Stomach (tissue), 4 donors: ENCODE measurements at regions not wholly inside any gene's neighbourhood (a gene's known extent, or its start where the extent isn't known, plus 50 kb on each side); places are given as distances from the start of the nearest gene placed in this dataset.

Source experiments
- POLR2A ChIP-seq, 4 donors: fragments of 450-650 bp; IDR thresholded peaks; one replicate each; pipeline ENCODE4 v1.6.1; 2016; ENCODE audit warnings: antibody characterized with exemption in 4 of 4, control low read depth in 2 of 4, mild to moderate bottlenecking in 1 of 4, moderate library complexity in 1 of 4
- TF ChIP-seq, protein P1 (sequence below), 7 experiments: fragments of 450-650 bp in 4 of 7; fragments of 200-600 bp in 3 of 7; sonication (generic) in 3 of 7; IDR thresholded peaks; one replicate each; pipeline ENCODE4 v1.5.1; 2016 to 2019; ENCODE audit warnings: antibody characterized with exemption in 7 of 7, control low read depth in 2 of 7, mild to moderate bottlenecking in 1 of 7

DNA sequence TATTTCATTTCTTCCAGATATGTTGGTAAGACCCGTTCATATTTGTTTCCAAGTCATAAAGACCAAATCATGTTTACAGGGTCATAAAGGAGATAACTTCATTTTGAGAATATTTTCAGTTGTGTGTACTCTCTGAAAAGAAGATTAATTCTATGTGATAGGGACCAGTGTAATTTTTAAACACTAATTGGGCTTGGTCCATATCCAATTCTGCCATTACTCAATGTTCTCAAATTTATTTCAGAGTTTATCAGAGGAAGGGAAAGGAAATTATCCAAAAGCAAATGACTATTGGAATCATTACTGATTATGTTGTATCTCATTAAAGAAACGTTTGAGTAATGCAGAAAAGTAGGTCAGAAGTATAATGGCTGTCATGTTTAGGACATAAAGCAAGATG, 126.8 kb upstream of the DCN start:
- TF ChIP-seq, protein P1, sequence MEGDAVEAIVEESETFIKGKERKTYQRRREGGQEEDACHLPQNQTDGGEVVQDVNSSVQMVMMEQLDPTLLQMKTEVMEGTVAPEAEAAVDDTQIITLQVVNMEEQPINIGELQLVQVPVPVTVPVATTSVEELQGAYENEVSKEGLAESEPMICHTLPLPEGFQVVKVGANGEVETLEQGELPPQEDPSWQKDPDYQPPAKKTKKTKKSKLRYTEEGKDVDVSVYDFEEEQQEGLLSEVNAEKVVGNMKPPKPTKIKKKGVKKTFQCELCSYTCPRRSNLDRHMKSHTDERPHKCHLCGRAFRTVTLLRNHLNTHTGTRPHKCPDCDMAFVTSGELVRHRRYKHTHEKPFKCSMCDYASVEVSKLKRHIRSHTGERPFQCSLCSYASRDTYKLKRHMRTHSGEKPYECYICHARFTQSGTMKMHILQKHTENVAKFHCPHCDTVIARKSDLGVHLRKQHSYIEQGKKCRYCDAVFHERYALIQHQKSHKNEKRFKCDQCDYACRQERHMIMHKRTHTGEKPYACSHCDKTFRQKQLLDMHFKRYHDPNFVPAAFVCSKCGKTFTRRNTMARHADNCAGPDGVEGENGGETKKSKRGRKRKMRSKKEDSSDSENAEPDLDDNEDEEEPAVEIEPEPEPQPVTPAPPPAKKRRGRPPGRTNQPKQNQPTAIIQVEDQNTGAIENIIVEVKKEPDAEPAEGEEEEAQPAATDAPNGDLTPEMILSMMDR (IDR thresholded peaks at IDR 0.05) = no peak
- TF ChIP-seq POLR2A (IDR thresholded peaks at IDR 0.05) = no peak
